Fibroblast of lung (primary cell): ENCODE measurements at regions not wholly inside any gene's neighbourhood (a gene's known extent, or its start where the extent isn't known, plus 50 kb on each side); places are given as distances from the start of the nearest gene placed in this dataset.

Experiments used
- DNase-seq, 2 donors: peaks; one replicate each; pipeline versions ENCODE4 v3.0.0 to v3.0.0-alpha.2; 2010; ENCODE audit warnings: low read depth in 2 of 2
- H2AFZ ChIP-seq: 2 replicates; pipeline ENCODE4 v1.5.1; 2012; ENCODE audit warnings: low read length, control low read depth, inconsistent platforms
- H3K27ac ChIP-seq: 2 replicates; pipeline ENCODE4 v1.5.1; 2011; ENCODE audit warnings: low read length, control low read depth; ENCODE audit not compliant: insufficient read depth
- H3K27me3 ChIP-seq: 2 replicates; pipeline ENCODE4 v1.5.1; 2011; ENCODE audit warnings: mild to moderate bottlenecking, low read length; ENCODE audit not compliant: control insufficient read depth, insufficient read depth
- H3K36me3 ChIP-seq: 2 replicates; pipeline ENCODE4 v1.5.1; 2011; ENCODE audit warnings: low read length; ENCODE audit not compliant: control insufficient read depth, insufficient read depth
- H3K4me1 ChIP-seq: 2 replicates; pipeline ENCODE4 v1.5.1; 2011; ENCODE audit warnings: low read length; ENCODE audit not compliant: control insufficient read depth, insufficient read depth; ENCODE audit errors: extremely low read depth
- H3K4me2 ChIP-seq: 2 replicates; pipeline ENCODE4 v1.5.1; 2011; ENCODE audit warnings: low read length, control low read depth; ENCODE audit not compliant: insufficient read depth; ENCODE audit errors: extremely low read depth
- H3K4me3 ChIP-seq, 4 experiments: fragments of 200-600 bp in 1 of 4; sonication (generic) in 1 of 4; replicated peaks in 1 of 4; 2 replicates each; pipeline ENCODE4 v1.5.1; 2011 to 2016; ENCODE audit warnings: low read length in 4 of 4, low read depth in 3 of 4, mild to moderate bottlenecking in 3 of 4, control low read depth in 2 of 4, inconsistent platforms in 1 of 4, mixed read lengths in 1 of 4; ENCODE audit not compliant: insufficient read depth in 1 of 4; ENCODE audit errors: control extremely low read depth in 1 of 4
- H3K79me2 ChIP-seq: 2 replicates; pipeline ENCODE4 v1.5.1; 2012; ENCODE audit warnings: mild to moderate bottlenecking, low read length, inconsistent platforms; ENCODE audit not compliant: control insufficient read depth, insufficient read depth
- H3K9ac ChIP-seq: 2 replicates; pipeline ENCODE4 v1.5.1; 2011; ENCODE audit warnings: mild to moderate bottlenecking, low read length, control low read depth; ENCODE audit not compliant: insufficient read depth
- H3K9me3 ChIP-seq: 2 replicates; pipeline ENCODE4 v1.5.1; 2012; ENCODE audit warnings: low read depth, low read length; ENCODE audit not compliant: control insufficient read depth, insufficient read depth
- H4K20me1 ChIP-seq: 2 replicates; pipeline ENCODE4 v1.5.1; 2011; ENCODE audit warnings: low read length; ENCODE audit not compliant: control insufficient read depth, insufficient read depth; ENCODE audit errors: extremely low read depth
- EZH2 ChIP-seq: IDR thresholded peaks from 2 replicates; pipeline ENCODE4 v1.5.1; 2012; ENCODE audit warnings: low read length, control low read depth, mild to moderate bottlenecking; ENCODE audit errors: missing control alignments
- TF ChIP-seq, protein P1 (sequence below), 2 donors: IDR thresholded peaks in 1 of 2; conservative IDR thresholded peaks in 1 of 2; 1 replicate in 1 of 2; 2 replicates in 1 of 2; pipeline ENCODE4 v1.5.1; 2011 to 2012; ENCODE audit warnings: low read length in 2 of 2, control low read depth in 1 of 2, inconsistent platforms in 1 of 2, low read depth in 1 of 2, mild to moderate bottlenecking in 1 of 2

DNA sequence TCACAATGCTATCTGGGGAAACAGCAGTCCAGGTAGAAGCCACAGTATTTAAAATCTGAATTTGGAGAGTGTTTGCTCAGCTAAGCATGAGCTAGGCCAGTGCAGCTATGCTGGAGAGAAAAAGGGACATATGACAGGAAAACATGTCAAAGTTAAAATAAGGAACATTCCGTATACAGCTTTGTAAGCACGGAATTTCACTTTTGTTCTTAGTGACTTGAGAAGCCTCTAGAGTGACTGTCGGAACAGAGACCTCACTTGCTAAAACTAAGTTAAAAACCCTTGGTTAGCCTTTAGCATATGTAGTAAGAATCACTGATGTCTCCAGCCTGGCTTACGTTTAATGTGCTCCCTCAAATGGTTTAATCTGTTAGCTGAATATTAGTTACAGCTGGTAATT, 661.7 kb downstream of the KCNT2 start:
- no peaks in the 10 kb centered on the region for H3K79me2 ChIP-seq
- no peaks in the 10 kb centered on the region for H3K36me3 ChIP-seq
- H3K9ac ChIP-seq: no peak overlapping the region
- no peak for TF ChIP-seq EZH2
- TF ChIP-seq, protein P1, sequence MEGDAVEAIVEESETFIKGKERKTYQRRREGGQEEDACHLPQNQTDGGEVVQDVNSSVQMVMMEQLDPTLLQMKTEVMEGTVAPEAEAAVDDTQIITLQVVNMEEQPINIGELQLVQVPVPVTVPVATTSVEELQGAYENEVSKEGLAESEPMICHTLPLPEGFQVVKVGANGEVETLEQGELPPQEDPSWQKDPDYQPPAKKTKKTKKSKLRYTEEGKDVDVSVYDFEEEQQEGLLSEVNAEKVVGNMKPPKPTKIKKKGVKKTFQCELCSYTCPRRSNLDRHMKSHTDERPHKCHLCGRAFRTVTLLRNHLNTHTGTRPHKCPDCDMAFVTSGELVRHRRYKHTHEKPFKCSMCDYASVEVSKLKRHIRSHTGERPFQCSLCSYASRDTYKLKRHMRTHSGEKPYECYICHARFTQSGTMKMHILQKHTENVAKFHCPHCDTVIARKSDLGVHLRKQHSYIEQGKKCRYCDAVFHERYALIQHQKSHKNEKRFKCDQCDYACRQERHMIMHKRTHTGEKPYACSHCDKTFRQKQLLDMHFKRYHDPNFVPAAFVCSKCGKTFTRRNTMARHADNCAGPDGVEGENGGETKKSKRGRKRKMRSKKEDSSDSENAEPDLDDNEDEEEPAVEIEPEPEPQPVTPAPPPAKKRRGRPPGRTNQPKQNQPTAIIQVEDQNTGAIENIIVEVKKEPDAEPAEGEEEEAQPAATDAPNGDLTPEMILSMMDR (conservative IDR thresholded peaks at IDR 0.05 in 1 of 2, IDR thresholded peaks at IDR 0.05 in 1 of 2; ENCODE audit: low read depth in 1 of 2, low read length in 2 of 2): no peak
- H2AFZ ChIP-seq: no peak overlapping the region
- H3K4me2 ChIP-seq: no peak overlapping the region
- no peaks in the 10 kb centered on the region for H4K20me1 ChIP-seq
- H3K9me3 ChIP-seq: no peaks in the 10 kb centered on the region
- H3K27ac ChIP-seq: no peak overlapping the region
- H3K27me3 ChIP-seq: no peaks in the 10 kb centered on the region
- H3K4me3 ChIP-seq: no peak overlapping the region
- no peak for DNase-seq
- H3K4me1 ChIP-seq: no peaks in the 10 kb centered on the region

DNA sequence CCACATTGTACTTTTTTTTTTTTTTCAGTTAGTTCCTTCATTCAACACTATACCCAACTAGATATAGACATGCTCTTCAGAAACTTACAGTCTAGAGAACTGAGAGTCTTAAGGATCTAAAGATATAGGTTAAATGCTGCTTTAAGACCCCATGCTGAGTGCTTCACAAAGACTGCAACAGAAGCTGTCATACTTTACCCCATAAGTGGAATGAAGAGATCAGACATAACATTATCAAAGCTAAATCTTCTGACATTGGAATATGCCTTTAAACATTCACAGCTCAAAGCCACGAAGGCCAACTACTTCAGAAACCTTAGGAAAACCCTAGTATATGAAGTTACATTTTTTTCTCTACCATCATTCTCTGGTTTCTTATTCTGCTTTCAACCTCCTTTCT, 666.4 kb downstream of the KCNT2 start:
- Histone ChIP-seq H3K79me2 (no peaks in the 10 kb centered on the region), H3K9ac (no peak overlapping the region), H3K36me3 (no peaks in the 10 kb centered on the region), H4K20me1 (no peaks in the 10 kb centered on the region), H2AFZ (no peak overlapping the region), H3K27ac (no peak overlapping the region), H3K4me3 (no peak overlapping the region), H3K27me3 (no peaks in the 10 kb centered on the region), H3K4me2 (no peak overlapping the region), H3K4me1 (no peaks in the 10 kb centered on the region), H3K9me3 (no peaks in the 10 kb centered on the region)
- TF ChIP-seq, protein P1 (conservative IDR thresholded peaks at IDR 0.05 in 1 of 2, IDR thresholded peaks at IDR 0.05 in 1 of 2; ENCODE audit: low read depth in 1 of 2, low read length in 2 of 2): no peak
- no peak for DNase-seq

DNA sequence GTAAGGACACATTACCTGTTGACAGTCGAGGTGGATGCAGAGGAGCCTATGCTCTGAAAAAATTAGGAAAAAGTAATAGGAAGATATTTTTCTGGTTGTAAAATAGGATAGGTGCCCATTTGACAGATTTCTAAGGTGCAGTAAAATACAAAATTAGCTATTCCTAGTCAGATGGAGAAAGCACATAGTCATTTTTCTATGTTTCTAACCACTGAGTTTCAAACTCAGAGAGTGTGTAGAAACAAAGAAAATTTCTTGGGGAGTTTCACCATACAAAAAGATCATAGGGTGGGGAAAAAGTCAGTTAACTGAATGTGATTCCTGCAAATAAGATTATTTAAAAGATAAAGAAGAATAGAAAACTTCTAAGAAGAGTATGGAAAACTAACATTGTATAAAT, 666.9 kb downstream of the KCNT2 start:
- H3K4me2 ChIP-seq: no peak overlapping the region
- H3K36me3 ChIP-seq: no peaks in the 10 kb centered on the region
- no peaks in the 10 kb centered on the region for H3K4me1 ChIP-seq
- TF ChIP-seq, protein P1 (conservative IDR thresholded peaks at IDR 0.05 in 1 of 2, IDR thresholded peaks at IDR 0.05 in 1 of 2; ENCODE audit: low read depth in 1 of 2, low read length in 2 of 2): no peak
- no peak for TF ChIP-seq EZH2
- no peaks in the 10 kb centered on the region for H3K27me3 ChIP-seq
- H3K9ac ChIP-seq: no peak overlapping the region
- no peaks in the 10 kb centered on the region for H3K9me3 ChIP-seq
- DNase-seq: no peak
- no peak overlapping the region for H3K4me3 ChIP-seq
- H3K79me2 ChIP-seq: no peaks in the 10 kb centered on the region
- no peaks in the 10 kb centered on the region for H4K20me1 ChIP-seq
- H3K27ac ChIP-seq: no peak overlapping the region
- H2AFZ ChIP-seq: no peak overlapping the region
